Activated CD8-positive, alpha-beta memory T cell treated with anti-CD3 and anti-CD28 coated beads for 4 hours (primary cell): ENCODE measurements at regions not wholly inside any gene's neighbourhood (a gene's known extent, or its start where the extent isn't known, plus 50 kb on each side); places are given as distances from the start of the nearest gene placed in this dataset.
"Not testable (repeated sequence)": the region's sequence is repeated elsewhere in the genome, so short reads cannot be mapped to it uniquely, and the experiment has no call there.

Source experiments
- DNase-seq, 2 donors: peaks; one replicate each; pipeline ENCODE4 v3.0.0-alpha.2; 2020; ENCODE audit warnings: low read depth in 2 of 2

GRCh38 chr6:156688620-156688971, 88.6 kb upstream of the ARID1B start:
- DNase-seq, result no peak

- no peak for DNase-seq
These were observed 89.2 kb upstream of the ARID1B start for GRCh38 chr6:156687789-156688619.

GRCh38 chr6:156686995-156687788, 90.0 kb upstream of the ARID1B start:
- peak; percentile 57 to 58 for DNase-seq

- no peak for DNase-seq
These were observed 90.7 kb upstream of the ARID1B start for GRCh38 chr6:156686301-156686994.

- no peak for DNase-seq
These were observed 91.4 kb upstream of the ARID1B start for GRCh38 chr6:156685823-156686222.

- DNase-seq, result no peak
These were observed 93.4 kb upstream of the ARID1B start for GRCh38 chr6:156683821-156684220.

GRCh38 chr6:156676721-156677120, 100.5 kb upstream of the ARID1B start:
- DNase-seq, result no peak

GRCh38 chr6:156674197-156674596, 103.0 kb upstream of the ARID1B start:
- no peak for DNase-seq

- DNase-seq, result not testable (repeated sequence)
These were observed 107.1 kb upstream of the ARID1B start for GRCh38 chr6:156670097-156670496.

- DNase-seq, result peak in 1 of 2 donors; percentile 8
These were observed 115.1 kb upstream of the ARID1B start for GRCh38 chr6:156662025-156662445.

- no peak for DNase-seq
These were observed 116.8 kb upstream of the ARID1B start for GRCh38 chr6:156660389-156660788.

GRCh38 chr6:156659822-156660198, 117.4 kb upstream of the ARID1B start:
- no peak for DNase-seq

- DNase-seq, result no peak
These were observed 118.0 kb upstream of the ARID1B start for GRCh38 chr6:156658966-156659821.

GRCh38 chr6:156658186-156658965, 118.8 kb upstream of the ARID1B start:
- no peak for DNase-seq

- DNase-seq, result no peak
These were observed 119.9 kb upstream of the ARID1B start for GRCh38 chr6:156657296-156657695.

- DNase-seq, result no peak
These were observed 122.0 kb upstream of the ARID1B start for GRCh38 chr6:156654919-156655918.

- DNase-seq, result no peak
These were observed 124.9 kb upstream of the ARID1B start for GRCh38 chr6:156652231-156652750.

GRCh38 chr6:156651486-156651885, 125.7 kb upstream of the ARID1B start:
- DNase-seq, result no peak

- DNase-seq, result no peak
These were observed 126.2 kb upstream of the ARID1B start for GRCh38 chr6:156650896-156651390.
